ENCODE measurements at regions not wholly inside any gene's neighbourhood (a gene's known extent, or its start where the extent isn't known, plus 50 kb on each side); places are given as distances from the start of the nearest gene placed in this dataset.

DNA sequence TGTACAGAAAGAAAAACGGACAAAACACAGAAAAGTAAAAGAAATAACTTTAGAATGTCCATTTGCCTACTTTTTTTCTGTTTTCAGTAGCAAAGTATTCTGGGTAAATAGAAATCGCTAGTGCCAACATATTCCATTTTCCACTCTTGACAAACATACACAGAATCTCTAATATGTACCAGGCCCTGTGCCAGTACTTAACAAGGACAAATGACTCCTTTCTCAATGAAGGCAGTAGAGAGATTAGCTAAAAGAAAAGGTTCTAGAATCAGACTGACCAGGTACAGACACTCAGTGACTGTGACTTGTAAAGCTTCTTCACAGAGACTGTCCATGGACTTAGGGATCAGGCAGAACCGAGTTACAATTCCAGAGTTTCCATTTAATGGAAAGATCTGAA, 165.8 kb upstream of the STAC start:
- no peak for DNase-seq (ENCODE audit: low read depth in 1 of 2, low spot score in 2 of 2)
- no peak overlapping the region for H3K4me2 ChIP-seq (ENCODE audit: insufficient read depth in 1 of 2, low read depth in 2 of 2, low read length in 2 of 2)
- no peaks in the 10 kb centered on the region for H3K23me2 ChIP-seq (ENCODE audit: low read depth, low read length)
- H2AK5ac ChIP-seq (ENCODE audit: low read depth, low read length) = no peak overlapping the region
- FAIRE-seq = no peak
- H4K5ac ChIP-seq (ENCODE audit: insufficient read length, low read depth, low read length) = no peak overlapping the region
- no peaks in the 10 kb centered on the region for H3K9me3 ChIP-seq (ENCODE audit: insufficient read depth in 2 of 2, low read depth in 1 of 2, low read length in 1 of 2)
- no peak overlapping the region for H2BK5ac ChIP-seq (ENCODE audit: low read depth, low read length)
- H4K20me1 ChIP-seq (replicated peaks in 1 of 2; ENCODE audit: control insufficient read depth in 1 of 2, insufficient read depth in 2 of 2, low read length in 2 of 2) = no peaks in the 10 kb centered on the region
- no peak overlapping the region for H2BK12ac ChIP-seq (ENCODE audit: low read depth, low read length)
- no peak overlapping the region for H3K9ac ChIP-seq (replicated peaks in 1 of 4; ENCODE audit: extremely low read depth in 1 of 4, low read depth in 3 of 4, low read length in 3 of 4)
- no peak overlapping the region for H4K91ac ChIP-seq (replicated peaks; ENCODE audit: insufficient read length, low read length)
- H3K23ac ChIP-seq (ENCODE audit: insufficient read length) = no peak overlapping the region
- H3K36me3 ChIP-seq (ENCODE audit: control insufficient read depth in 2 of 4, insufficient read depth in 4 of 4, low read length in 3 of 4) = no peaks in the 10 kb centered on the region
- H3K18ac ChIP-seq (ENCODE audit: extremely low read depth, low read length) = no peak overlapping the region
- TF ChIP-seq JUND (IDR thresholded peaks at IDR 0.05; ENCODE audit: low read length) = no peak
- TF ChIP-seq GABPA (IDR thresholded peaks at IDR 0.05; ENCODE audit: borderline replicate concordance, insufficient read depth, low read length) = no peak
- TF ChIP-seq NANOG (IDR thresholded peaks at IDR 0.05; ENCODE audit: insufficient read depth, low read depth, low read length, poor library complexity, severe bottlenecking) = no peak
- TF ChIP-seq BCL11A (IDR thresholded peaks at IDR 0.05; ENCODE audit: low read depth in 2 of 2, low read length in 2 of 2) = no peak
- no peak for TF ChIP-seq POU5F1 (IDR thresholded peaks at IDR 0.05; ENCODE audit: low read depth, low read length)
- no peak for TF ChIP-seq SUZ12 (IDR thresholded peaks at IDR 0.05; ENCODE audit: low read length)
- TF ChIP-seq CBX5 (IDR thresholded peaks at IDR 0.05; ENCODE audit: low read depth, low read length) = no peak
- TF ChIP-seq, protein P1, sequence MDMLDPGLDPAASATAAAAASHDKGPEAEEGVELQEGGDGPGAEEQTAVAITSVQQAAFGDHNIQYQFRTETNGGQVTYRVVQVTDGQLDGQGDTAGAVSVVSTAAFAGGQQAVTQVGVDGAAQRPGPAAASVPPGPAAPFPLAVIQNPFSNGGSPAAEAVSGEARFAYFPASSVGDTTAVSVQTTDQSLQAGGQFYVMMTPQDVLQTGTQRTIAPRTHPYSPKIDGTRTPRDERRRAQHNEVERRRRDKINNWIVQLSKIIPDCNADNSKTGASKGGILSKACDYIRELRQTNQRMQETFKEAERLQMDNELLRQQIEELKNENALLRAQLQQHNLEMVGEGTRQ (IDR thresholded peaks at IDR 0.05; ENCODE audit: low read length) = no peak
- TF ChIP-seq SIX5 (IDR thresholded peaks at IDR 0.05; ENCODE audit: low read depth, low read length) = no peak
- TF ChIP-seq SP1 (IDR thresholded peaks at IDR 0.05; ENCODE audit: low read depth, low read length) = no peak
- TF ChIP-seq CBX8 (IDR thresholded peaks at IDR 0.05; ENCODE audit: borderline replicate concordance, low read depth, low read length) = no peak
- no peak for TF ChIP-seq RXRA (IDR thresholded peaks at IDR 0.05; ENCODE audit: insufficient read depth, low read depth, low read length)
- no peak overlapping the region for H3K56ac ChIP-seq (replicated peaks; ENCODE audit: insufficient read length, low read depth, low read length)
- no peaks in the 10 kb centered on the region for H3K79me2 ChIP-seq (ENCODE audit: control insufficient read depth in 1 of 2, insufficient read depth in 2 of 2, low read length in 2 of 2)
- H3K27me3 ChIP-seq (replicated peaks in 1 of 4; ENCODE audit: control insufficient read depth in 3 of 4, extremely low read depth in 1 of 4, insufficient read depth in 3 of 4, low read length in 3 of 4) = no peaks in the 10 kb centered on the region
- H3K4me1 ChIP-seq (replicated peaks in 1 of 4; ENCODE audit: control insufficient read depth in 3 of 4, insufficient read depth in 4 of 4, low read length in 3 of 4) = no peaks in the 10 kb centered on the region
- H3K14ac ChIP-seq (ENCODE audit: insufficient read length) = no peak overlapping the region
- H3K4ac ChIP-seq (replicated peaks; ENCODE audit: insufficient read length, low read depth, low read length) = no peak overlapping the region
- no peak overlapping the region for H2BK15ac ChIP-seq (ENCODE audit: low read length)
- no peak overlapping the region for H2BK120ac ChIP-seq (replicated peaks; ENCODE audit: low read depth, low read length)
- H4K8ac ChIP-seq (ENCODE audit: extremely low read depth, insufficient read depth, low read length) = no peak overlapping the region
- WGBS, 2 experiments (ENCODE audit: extremely low coverage in 1 of 2, insufficient coverage in 1 of 2, insufficient read length in 1 of 2, insufficient replicate concordance in 2 of 2, low coverage in 1 of 2, low lambda C conversion rate in 2 of 2, missing lambda C conversion rate in 1 of 2) = 75% methylated on average over 3 of the region's 3 CpGs; no CpG with 5 or more reads in 1 of the 2 experiments
- CTCF ChIA-PET (ENCODE audit: partially characterized antibody) = no interaction called here
- no peak overlapping the region for H3K4me3 ChIP-seq (ENCODE audit: extremely low read depth in 1 of 4, insufficient read depth in 2 of 4, low read depth in 3 of 4, low read length in 4 of 4)
- POLR2A ChIA-PET (ENCODE audit: partially characterized antibody) = no interaction called here
- H3K79me1 ChIP-seq (ENCODE audit: low read depth, low read length) = no peaks in the 10 kb centered on the region
- no peak overlapping the region for H2BK20ac ChIP-seq (ENCODE audit: low read length)
- H2AFZ ChIP-seq (ENCODE audit: low read length) = 0 out of 2 replicates have a peak overlapping the region, but pooled peaks have one; percentile 89
- no peak overlapping the region for H3K27ac ChIP-seq (ENCODE audit: low read depth, low read length)

Measured in H1 (cell line).